Liver (tissue), 8 donors: ENCODE measurements at regions not wholly inside any gene's neighbourhood (a gene's known extent, or its start where the extent isn't known, plus 50 kb on each side); places are given as distances from the start of the nearest gene placed in this dataset.

Experiments
- DNase-seq: peaks from one replicate; pipeline ENCODE4 v3.0.0-alpha.2; 2017; ENCODE audit warnings: low spot score
- H3K27ac ChIP-seq, 2 donors: one replicate each; pipeline ENCODE4 v1.7.0; 2013; ENCODE audit warnings: inconsistent platforms in 2 of 2, low read length in 2 of 2, control low read depth in 1 of 2, low read depth in 1 of 2, mild to moderate bottlenecking in 1 of 2
- H3K27me3 ChIP-seq, 4 donors: one replicate each; pipeline versions ENCODE4 v1.6.1 to v1.7.0; 2013; ENCODE audit warnings: low read length in 3 of 4, inconsistent platforms in 1 of 4, mild to moderate bottlenecking in 1 of 4, moderate library complexity in 1 of 4; ENCODE audit not compliant: control insufficient read depth in 4 of 4, insufficient read depth in 4 of 4
- H3K36me3 ChIP-seq, 4 donors: one replicate each; pipeline versions ENCODE4 v1.6.1 to v1.7.0; 2013; ENCODE audit warnings: low read length in 3 of 4, mild to moderate bottlenecking in 3 of 4, low read depth in 1 of 4, moderate library complexity in 1 of 4; ENCODE audit not compliant: control insufficient read depth in 4 of 4, insufficient read depth in 3 of 4
- H3K4me1 ChIP-seq, 4 donors: one replicate each; pipeline versions ENCODE4 v1.6.1 to v1.7.0; 2013; ENCODE audit warnings: low read length in 3 of 4, mild to moderate bottlenecking in 3 of 4, moderate library complexity in 1 of 4; ENCODE audit not compliant: control insufficient read depth in 4 of 4, insufficient read depth in 4 of 4
- H3K4me3 ChIP-seq, 3 donors: one replicate each; pipeline versions ENCODE4 v1.6.1 to v1.7.0; 2013; ENCODE audit warnings: low read length in 3 of 3, control low read depth in 1 of 3, low read depth in 1 of 3, mild to moderate bottlenecking in 1 of 3
- H3K9ac ChIP-seq, 2 donors: one replicate each; pipeline ENCODE4 v1.7.0; 2013; ENCODE audit warnings: low read length in 2 of 2, mild to moderate bottlenecking in 2 of 2, moderate library complexity in 2 of 2, control low read depth in 1 of 2, low read depth in 1 of 2
- H3K9me3 ChIP-seq, 4 donors: one replicate each; pipeline versions ENCODE4 v1.6.1 to v1.7.0; 2013; ENCODE audit warnings: low read length in 3 of 4; ENCODE audit not compliant: control insufficient read depth in 4 of 4
- CTCF ChIP-seq: fragments of 150-350 bp; IDR thresholded peaks from 2 replicates; pipeline ENCODE4 v1.5.1; 2017; ENCODE audit warnings: improper control_type of control experiment, low read depth, low read length; ENCODE audit not compliant: missing input control
- EGR1 ChIP-seq, 2 donors: IDR thresholded peaks; 2 replicates each; pipeline ENCODE4 v1.6.1; 2016 to 2018; ENCODE audit warnings: antibody characterized with exemption in 2 of 2, low read depth in 2 of 2
- FOXA1 ChIP-seq: IDR thresholded peaks from 2 replicates; pipeline ENCODE4 v1.6.1; 2016; ENCODE audit warnings: antibody characterized with exemption
- FOXA2 ChIP-seq: IDR thresholded peaks from 2 replicates; pipeline ENCODE4 v1.6.1; 2016; ENCODE audit warnings: antibody characterized with exemption
- GABPA ChIP-seq, 2 donors: IDR thresholded peaks in 1 of 2; conservative IDR thresholded peaks in 1 of 2; 2 replicates each; pipeline ENCODE4 v1.6.1; 2016; ENCODE audit warnings: antibody characterized with exemption in 2 of 2, mild to moderate bottlenecking in 1 of 2, moderate library complexity in 1 of 2
- HNF4A ChIP-seq, 2 donors: conservative IDR thresholded peaks; 2 replicates each; pipeline ENCODE4 v1.6.1; 2016; ENCODE audit warnings: antibody characterized with exemption in 2 of 2, mild to moderate bottlenecking in 2 of 2
- HNF4G ChIP-seq: IDR thresholded peaks from 2 replicates; pipeline ENCODE4 v1.6.1; 2016; ENCODE audit warnings: antibody characterized with exemption
- JUND ChIP-seq, 2 donors: IDR thresholded peaks; 2 replicates each; pipeline ENCODE4 v1.6.1; 2016; ENCODE audit warnings: antibody characterized with exemption in 2 of 2
- NR2F2 ChIP-seq: IDR thresholded peaks from 2 replicates; pipeline ENCODE4 v1.6.1; 2016; ENCODE audit warnings: antibody characterized with exemption
- RAD21 ChIP-seq, 2 donors: IDR thresholded peaks; 2 replicates each; pipeline ENCODE4 v1.6.1; 2016; ENCODE audit warnings: antibody characterized with exemption in 2 of 2, mild to moderate bottlenecking in 2 of 2
- REST ChIP-seq: IDR thresholded peaks from 2 replicates; pipeline ENCODE4 v1.6.1; 2016; ENCODE audit warnings: antibody characterized with exemption, mild to moderate bottlenecking
- SP1 ChIP-seq: IDR thresholded peaks from 2 replicates; pipeline ENCODE4 v1.6.1; 2018; ENCODE audit warnings: antibody characterized with exemption, mild to moderate bottlenecking
- TAF1 ChIP-seq: conservative IDR thresholded peaks from 2 replicates; pipeline ENCODE4 v1.6.1; 2016; ENCODE audit warnings: antibody characterized with exemption, mild to moderate bottlenecking
- YY1 ChIP-seq: IDR thresholded peaks from 2 replicates; pipeline ENCODE4 v1.6.1; 2016; ENCODE audit warnings: antibody characterized with exemption, mild to moderate bottlenecking
- ZBTB33 ChIP-seq: IDR thresholded peaks from 2 replicates; pipeline ENCODE4 v1.6.1; 2016; ENCODE audit warnings: antibody characterized with exemption
- WGBS: extraction: QIAGEN DNeasy Blood & Tissue Kit; methylation state at CpG from one replicate; pipeline ENCODE4 v1.1.7; 2013; 5-methylcytosine and 5-hydroxymethylcytosine counted together
- TF ChIP-seq, protein P1 (sequence below): IDR thresholded peaks from 2 replicates; pipeline ENCODE4 v1.6.1; 2016; ENCODE audit warnings: antibody characterized with exemption
- TF ChIP-seq, protein P2 (sequence below): IDR thresholded peaks from 2 replicates; pipeline ENCODE4 v1.6.1; 2016; ENCODE audit warnings: antibody characterized with exemption
- donor health status: healthy.
- donor health status: healthy.
- donor health status: healthy.
- donor health status: healthy.
- donor health status: healthy.

DNA sequence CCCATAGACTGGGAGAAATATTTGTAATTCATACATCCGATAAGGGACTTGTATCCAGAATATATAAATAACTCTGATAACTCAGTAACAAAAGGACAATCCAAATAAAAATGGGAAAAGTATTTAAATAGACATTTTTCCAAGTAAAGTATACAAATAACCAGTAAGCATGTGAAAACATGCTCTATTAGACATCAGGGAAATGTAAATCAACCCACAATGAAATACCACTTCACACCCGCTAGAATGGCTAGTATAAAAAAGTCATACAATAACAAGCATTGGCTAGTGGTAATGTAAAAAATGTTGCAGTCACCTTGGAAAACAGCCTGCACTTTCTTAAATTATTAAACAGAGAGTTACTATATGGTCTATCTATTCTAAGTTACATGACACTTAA, 650.7 kb downstream of the C12orf50 start:
- Histone ChIP-seq H3K36me3 (no peaks in the 10 kb centered on the region), H3K4me3 (no peak overlapping the region), H3K9me3 (no peaks in the 10 kb centered on the region), H3K9ac (no peak overlapping the region), H3K27me3 (no peaks in the 10 kb centered on the region), H3K27ac (no peak overlapping the region), H3K4me1 (no peaks in the 10 kb centered on the region)
- no peak for DNase-seq
- TF ChIP-seq ZBTB33, result no peak
- TF ChIP-seq, protein P1, sequence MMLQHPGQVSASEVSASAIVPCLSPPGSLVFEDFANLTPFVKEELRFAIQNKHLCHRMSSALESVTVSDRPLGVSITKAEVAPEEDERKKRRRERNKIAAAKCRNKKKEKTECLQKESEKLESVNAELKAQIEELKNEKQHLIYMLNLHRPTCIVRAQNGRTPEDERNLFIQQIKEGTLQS, result no peak
- TF ChIP-seq TAF1, result no peak
- no peak for TF ChIP-seq YY1
- no peak for TF ChIP-seq REST
- TF ChIP-seq, protein P2, sequence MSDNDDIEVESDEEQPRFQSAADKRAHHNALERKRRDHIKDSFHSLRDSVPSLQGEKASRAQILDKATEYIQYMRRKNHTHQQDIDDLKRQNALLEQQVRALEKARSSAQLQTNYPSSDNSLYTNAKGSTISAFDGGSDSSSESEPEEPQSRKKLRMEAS, result no peak
- TF ChIP-seq NR2F2, result no peak
- TF ChIP-seq JUND (IDR thresholded peaks at IDR 0.05), result no peak
- WGBS, result 88% methylated on average over 2 of the region's 2 CpGs

DNA sequence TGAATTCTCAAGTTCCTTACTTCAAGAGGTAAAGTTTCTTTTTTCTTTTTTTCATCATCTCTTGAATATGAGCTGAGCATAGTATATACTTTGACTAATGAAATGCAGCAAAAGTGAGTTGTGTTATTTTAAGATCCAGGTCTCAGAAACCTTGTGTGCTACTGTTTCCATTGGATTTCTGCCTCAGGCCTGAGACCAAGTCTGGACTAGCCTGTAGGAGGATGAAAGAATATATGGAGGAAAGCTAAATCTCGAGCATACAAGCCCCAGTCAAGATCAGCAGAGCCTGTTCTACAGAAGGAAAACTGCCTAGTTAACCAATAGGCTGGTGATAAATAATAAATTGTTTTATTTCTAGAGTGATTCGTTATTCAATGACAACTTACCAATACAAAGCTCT, 652.5 kb downstream of the C12orf50 start:
- Histone ChIP-seq H3K9me3 (no peaks in the 10 kb centered on the region), H3K27me3 (no peaks in the 10 kb centered on the region), H3K9ac (no peak overlapping the region), H3K27ac (no peak overlapping the region), H3K4me3 (no peak overlapping the region), H3K4me1 (no peaks in the 10 kb centered on the region), H3K36me3 (no peaks in the 10 kb centered on the region)
- DNase-seq, result no peak
- 67% methylated on average over 2 of the region's 2 CpGs for WGBS
- TF ChIP-seq NR2F2, result no peak
- TF ChIP-seq RAD21 (IDR thresholded peaks at IDR 0.05), result no peak
- TF ChIP-seq REST, result no peak
- TF ChIP-seq JUND (IDR thresholded peaks at IDR 0.05), result no peak
- no peak for TF ChIP-seq HNF4G
- TF ChIP-seq, protein P1, result no peak
- no peak for TF ChIP-seq SP1
- TF ChIP-seq GABPA (IDR thresholded peaks at IDR 0.05 in 1 of 2, conservative IDR thresholded peaks at IDR 0.05 in 1 of 2), result no peak
- no peak for TF ChIP-seq YY1
- TF ChIP-seq TAF1, result no peak
- no peak for TF ChIP-seq FOXA1
- TF ChIP-seq ZBTB33, result no peak
- TF ChIP-seq HNF4A (conservative IDR thresholded peaks at IDR 0.05), result no peak
- TF ChIP-seq EGR1 (IDR thresholded peaks at IDR 0.05; ENCODE audit: low read depth in 2 of 2), result no peak
- TF ChIP-seq FOXA2, result no peak
- no peak for TF ChIP-seq CTCF
- TF ChIP-seq, protein P2, result no peak
